ENCODE measurements at regions not wholly inside any gene's neighbourhood (a gene's known extent, or its start where the extent isn't known, plus 50 kb on each side); places are given as distances from the start of the nearest gene placed in this dataset.

DNA sequence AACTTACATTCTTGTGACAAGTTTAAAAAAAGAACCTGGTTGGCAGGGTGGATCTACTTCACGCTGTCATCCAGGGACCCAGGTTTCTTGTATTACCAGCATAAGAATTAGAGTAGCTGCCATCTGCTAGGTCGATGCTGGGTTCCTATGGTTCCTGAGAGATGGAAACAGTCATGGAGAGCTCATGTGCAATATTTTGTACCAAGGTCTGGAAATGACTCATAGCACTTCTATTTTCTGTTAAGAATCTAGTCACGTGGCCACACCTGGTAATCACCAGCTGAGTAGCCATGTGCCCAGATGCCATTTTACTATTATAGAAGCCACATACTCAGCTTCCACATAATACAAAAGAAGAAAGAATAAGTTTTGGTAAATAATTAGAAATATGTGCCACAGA, 171.3 kb downstream of the CD83 start:
- DNase-seq (ENCODE audit: low spot score in 2 of 2, unreplicated experiment in 2 of 2), result no peak
- TF ChIP-seq, protein P1, sequence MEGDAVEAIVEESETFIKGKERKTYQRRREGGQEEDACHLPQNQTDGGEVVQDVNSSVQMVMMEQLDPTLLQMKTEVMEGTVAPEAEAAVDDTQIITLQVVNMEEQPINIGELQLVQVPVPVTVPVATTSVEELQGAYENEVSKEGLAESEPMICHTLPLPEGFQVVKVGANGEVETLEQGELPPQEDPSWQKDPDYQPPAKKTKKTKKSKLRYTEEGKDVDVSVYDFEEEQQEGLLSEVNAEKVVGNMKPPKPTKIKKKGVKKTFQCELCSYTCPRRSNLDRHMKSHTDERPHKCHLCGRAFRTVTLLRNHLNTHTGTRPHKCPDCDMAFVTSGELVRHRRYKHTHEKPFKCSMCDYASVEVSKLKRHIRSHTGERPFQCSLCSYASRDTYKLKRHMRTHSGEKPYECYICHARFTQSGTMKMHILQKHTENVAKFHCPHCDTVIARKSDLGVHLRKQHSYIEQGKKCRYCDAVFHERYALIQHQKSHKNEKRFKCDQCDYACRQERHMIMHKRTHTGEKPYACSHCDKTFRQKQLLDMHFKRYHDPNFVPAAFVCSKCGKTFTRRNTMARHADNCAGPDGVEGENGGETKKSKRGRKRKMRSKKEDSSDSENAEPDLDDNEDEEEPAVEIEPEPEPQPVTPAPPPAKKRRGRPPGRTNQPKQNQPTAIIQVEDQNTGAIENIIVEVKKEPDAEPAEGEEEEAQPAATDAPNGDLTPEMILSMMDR (IDR thresholded peaks at IDR 0.05; ENCODE audit: unreplicated experiment), result no peak

DNA sequence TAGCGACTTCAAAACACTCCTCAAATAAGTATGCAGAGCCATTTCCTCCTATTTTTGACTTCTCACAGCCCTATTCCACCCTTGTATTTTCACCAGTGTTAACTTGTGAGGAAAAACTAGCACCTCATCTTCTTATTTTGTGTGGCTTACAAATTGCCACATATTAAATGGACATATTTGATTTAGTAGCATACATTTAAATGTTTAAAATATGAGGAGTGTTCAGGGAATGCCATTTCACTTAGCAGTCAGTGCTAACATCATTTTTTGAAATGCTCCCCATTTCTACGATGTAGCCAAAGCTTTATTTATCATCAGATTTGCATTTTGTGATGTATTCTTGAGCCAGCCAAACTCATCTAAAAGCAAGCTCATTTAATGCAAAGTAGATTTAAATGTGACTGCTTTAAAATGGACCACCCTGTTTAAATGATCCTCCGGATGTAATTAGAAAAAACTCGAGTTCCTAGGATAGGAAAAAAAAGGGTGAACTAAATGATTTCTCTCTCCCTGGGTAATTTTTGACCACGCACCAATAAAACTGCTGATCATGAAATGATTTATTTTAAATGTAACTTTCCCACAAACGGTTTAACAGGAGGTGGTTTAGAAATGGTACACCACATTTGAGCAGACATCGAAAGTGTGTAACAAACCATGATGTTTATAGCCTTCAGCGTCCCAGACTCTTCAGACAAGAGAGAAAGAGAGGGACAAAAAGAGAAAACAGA, 172.6 kb downstream of the CD83 start:
- no peaks in the 10 kb centered on the region for H3K36me3 Mint-ChIP-seq
- TF ChIP-seq, protein P1 (IDR thresholded peaks at IDR 0.05; ENCODE audit: unreplicated experiment), result no peak
- no peak overlapping the region for H3K27ac Mint-ChIP-seq

More for the DNA sequence above, 171.3 kb downstream of the CD83 start:
- Mint-ChIP-seq H3K4me1 (peaks cover 20% of the 10 kb centered on the region), H3K27me3 (ENCODE audit: low read depth) (peaks cover 25% of the 10 kb centered on the region), H3K9me3 (no peaks in the 10 kb centered on the region), H3K36me3 (no peaks in the 10 kb centered on the region), H3K4me3 (no peak overlapping the region), H3K27ac (no peak overlapping the region)

DNA sequence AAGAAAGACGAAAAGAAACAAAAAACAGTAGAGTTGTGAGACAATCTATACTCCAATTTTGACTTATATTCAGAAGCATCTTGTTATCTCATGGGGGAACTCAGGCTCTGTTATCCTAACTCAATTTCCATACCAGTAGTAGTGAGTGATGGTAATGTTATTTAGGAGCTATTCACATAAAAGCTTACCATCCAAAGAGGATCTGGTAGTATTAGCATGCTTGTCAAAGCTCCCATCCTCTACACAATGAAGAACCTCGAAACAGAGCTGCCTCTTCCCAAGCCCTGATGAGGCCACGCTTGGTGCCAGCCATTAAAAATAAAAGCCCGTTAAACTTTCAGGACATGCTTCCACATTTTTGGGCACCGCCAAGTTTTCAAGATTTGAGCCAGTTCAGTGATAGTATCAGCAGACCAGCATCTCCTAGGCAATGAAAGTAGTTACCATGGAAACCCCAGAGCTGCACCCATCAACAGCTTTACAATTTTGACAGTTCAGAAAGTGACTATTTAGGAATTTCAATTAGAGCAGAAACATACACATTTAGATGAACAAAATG, 173.3 kb downstream of the CD83 start:
- Mint-ChIP-seq H3K27ac (no peak overlapping the region), H3K27me3 (ENCODE audit: low read depth) (peaks cover 27% of the 10 kb centered on the region), H3K36me3 (no peaks in the 10 kb centered on the region), H3K9me3 (no peaks in the 10 kb centered on the region), H3K4me3 (no peak overlapping the region), H3K4me1 (peaks cover 10% of the 10 kb centered on the region)
- TF ChIP-seq, protein P1 (IDR thresholded peaks at IDR 0.05; ENCODE audit: unreplicated experiment), result no peak
- no peak for DNase-seq (ENCODE audit: low spot score in 2 of 2, unreplicated experiment in 2 of 2)

More for the DNA sequence above, 172.6 kb downstream of the CD83 start:
- DNase-seq (ENCODE audit: low spot score in 2 of 2, unreplicated experiment in 2 of 2), result no peak
- Mint-ChIP-seq H3K4me1 (peaks cover 13% of the 10 kb centered on the region), H3K9me3 (no peaks in the 10 kb centered on the region), H3K4me3 (no peak overlapping the region), H3K27me3 (ENCODE audit: low read depth) (peaks cover 25% of the 10 kb centered on the region)

GRCh38 chr6:14291331-14291730, 173.8 kb downstream of the CD83 start:
- Mint-ChIP-seq H3K4me1 (peaks cover 6% of the 10 kb centered on the region), H3K27ac (no peak overlapping the region), H3K4me3 (no peak overlapping the region), H3K9me3 (no peaks in the 10 kb centered on the region), H3K36me3 (no peaks in the 10 kb centered on the region), H3K27me3 (ENCODE audit: low read depth) (peaks cover 28% of the 10 kb centered on the region)
- TF ChIP-seq, protein P1 (IDR thresholded peaks at IDR 0.05; ENCODE audit: unreplicated experiment), result no peak
- DNase-seq (ENCODE audit: low spot score in 2 of 2, unreplicated experiment in 2 of 2), result no peak

- H3K9me3 Mint-ChIP-seq, result no peaks in the 10 kb centered on the region
- DNase-seq (ENCODE audit: low spot score in 2 of 2, unreplicated experiment in 2 of 2), result no peak
- peaks cover 33% of the 10 kb centered on the region for H3K27me3 Mint-ChIP-seq (ENCODE audit: low read depth)
- H3K4me1 Mint-ChIP-seq, result no peaks in the 10 kb centered on the region
- H3K36me3 Mint-ChIP-seq, result no peaks in the 10 kb centered on the region
- H3K27ac Mint-ChIP-seq, result no peak overlapping the region
- TF ChIP-seq, protein P1 (IDR thresholded peaks at IDR 0.05; ENCODE audit: unreplicated experiment), result no peak
- no peak overlapping the region for H3K4me3 Mint-ChIP-seq
Observed at GRCh38 chr6:14292119-14292518, 174.5 kb downstream of the CD83 start.
